Mucosa of descending colon (tissue), 3 donors: ENCODE measurements at regions not wholly inside any gene's neighbourhood (a gene's known extent, or its start where the extent isn't known, plus 50 kb on each side); places are given as distances from the start of the nearest gene placed in this dataset.

Source experiments
- ATAC-seq: fragments of 200-7000 bp; cut with Tn5 transposase; one replicate; pipeline ENCODE4 v1.9.1; 2020; ENCODE audit warnings: mild to moderate bottlenecking, moderate library complexity
- DNase-seq, 3 donors: peaks; one replicate each; pipeline ENCODE4 v3.0.0-alpha.2; 2020
- H3K36me3 ChIP-seq: fragments of 200-600 bp; one replicate; pipeline ENCODE4 v1.8.0; 2021; ENCODE audit warnings: low read depth, mild to moderate bottlenecking
- H3K4me1 ChIP-seq: fragments of 200-600 bp; one replicate; pipeline ENCODE4 v1.8.0; 2021; ENCODE audit warnings: low read depth, mild to moderate bottlenecking
- H3K4me3 ChIP-seq: fragments of 200-600 bp; one replicate; pipeline ENCODE4 v1.8.0; 2021; ENCODE audit warnings: mild to moderate bottlenecking
- H3K9me3 ChIP-seq: fragments of 200-600 bp; one replicate; pipeline ENCODE4 v1.8.0; 2021; ENCODE audit warnings: mild to moderate bottlenecking
- CTCF ChIP-seq: fragments of 200-600 bp; IDR thresholded peaks from one replicate; pipeline ENCODE4 v1.8.0; 2022; ENCODE audit warnings: antibody characterized with exemption, mild to moderate bottlenecking
- intact Hi-C, 2 donors: fragments of 100-400 bp; cut with DNase I in 1 of 2; cut with micrococcal nuclease in 1 of 2; formaldehyde crosslinking; loops; one replicate each; pipeline versions ENCODE4 v1.11.0 to v1.11.1; 2022; cut with DNase I, micrococcal nuclease
- donor health status: DM: no; HTN: no; CAD: no; lungs with moderate emphysema.
- donor health status: DM: no; HTN: no; CAD: no.
- donor health status: DM: no; HTN: yes; CAD: no.

- ATAC-seq = no peak
- no peak overlapping the region for H3K4me3 ChIP-seq
- TF ChIP-seq CTCF = no peak
- H3K4me1 ChIP-seq = peaks cover 3% of the 10 kb centered on the region
- peak in 1 of 3 donors; percentile 44 for DNase-seq
- H3K9me3 ChIP-seq = no peaks in the 10 kb centered on the region
- intact Hi-C loops = no loop called here
- no peaks in the 10 kb centered on the region for H3K36me3 ChIP-seq
These were observed 85.6 kb upstream of the CIBAR2 start for GRCh38 chr16:85197611-85198566.

GRCh38 chr16:85199069-85199725, 86.9 kb upstream of the CIBAR2 start:
- Histone ChIP-seq H3K4me1 (peaks cover 3% of the 10 kb centered on the region), H3K4me3 (no peak overlapping the region), H3K9me3 (no peaks in the 10 kb centered on the region), H3K36me3 (no peaks in the 10 kb centered on the region)
- ATAC-seq (no peak), DNase-seq (no peak)
- no peak for TF ChIP-seq CTCF
- intact Hi-C loops = no loop called here

GRCh38 chr16:85199880-85200279, 87.6 kb upstream of the CIBAR2 start:
- ATAC-seq = no peak
- DNase-seq = peak in 1 of 3 donors; percentile 41
- intact Hi-C loops = no loop called here
- no peak for TF ChIP-seq CTCF
- H3K4me3 ChIP-seq = no peak overlapping the region
- H3K9me3 ChIP-seq = no peaks in the 10 kb centered on the region
- no peaks in the 10 kb centered on the region for H3K36me3 ChIP-seq
- peaks cover 3% of the 10 kb centered on the region for H3K4me1 ChIP-seq

- no peaks in the 10 kb centered on the region for H3K9me3 ChIP-seq
- peaks cover 3% of the 10 kb centered on the region for H3K4me1 ChIP-seq
- intact Hi-C loops = no loop called here
- DNase-seq (no peak), ATAC-seq (no peak)
- TF ChIP-seq CTCF = no peak
- no peaks in the 10 kb centered on the region for H3K36me3 ChIP-seq
- no peak overlapping the region for H3K4me3 ChIP-seq
These were observed 88.4 kb upstream of the CIBAR2 start for GRCh38 chr16:85200471-85201278.

- ATAC-seq = no peak
- intact Hi-C loops = no loop called here
- Histone ChIP-seq H3K9me3 (no peaks in the 10 kb centered on the region), H3K36me3 (no peaks in the 10 kb centered on the region), H3K4me1 (peaks cover 3% of the 10 kb centered on the region), H3K4me3 (no peak overlapping the region)
- no peak for TF ChIP-seq CTCF
- no peak for DNase-seq
These were observed 89.3 kb upstream of the CIBAR2 start for GRCh38 chr16:85201574-85201973.
